GM12891 (cell line): ENCODE measurements at regions not wholly inside any gene's neighbourhood (a gene's known extent, or its start where the extent isn't known, plus 50 kb on each side); places are given as distances from the start of the nearest gene placed in this dataset.

Experiments
- PAX5 ChIP-seq: IDR thresholded peaks from 2 replicates; pipeline ENCODE4 v1.6.1; 2011; ENCODE audit warnings: low read length, moderate library complexity, mild to moderate bottlenecking; ENCODE audit not compliant: insufficient read depth, severe bottlenecking
- POLR2A ChIP-seq: IDR thresholded peaks from 2 replicates; pipeline ENCODE4 v1.6.1; 2011; ENCODE audit warnings: low read depth, low read length, control low read depth
- POLR2AphosphoS5 ChIP-seq: IDR thresholded peaks from 2 replicates; pipeline ENCODE4 v1.6.1; 2011; ENCODE audit warnings: low read depth, low read length, control low read depth
- SPI1 ChIP-seq: IDR thresholded peaks from 2 replicates; pipeline ENCODE4 v1.6.1; 2011; ENCODE audit warnings: low read depth, low read length, control low read depth
- TAF1 ChIP-seq: IDR thresholded peaks from 2 replicates; pipeline ENCODE4 v1.6.1; 2011; ENCODE audit warnings: low read depth, low read length, control low read depth

DNA sequence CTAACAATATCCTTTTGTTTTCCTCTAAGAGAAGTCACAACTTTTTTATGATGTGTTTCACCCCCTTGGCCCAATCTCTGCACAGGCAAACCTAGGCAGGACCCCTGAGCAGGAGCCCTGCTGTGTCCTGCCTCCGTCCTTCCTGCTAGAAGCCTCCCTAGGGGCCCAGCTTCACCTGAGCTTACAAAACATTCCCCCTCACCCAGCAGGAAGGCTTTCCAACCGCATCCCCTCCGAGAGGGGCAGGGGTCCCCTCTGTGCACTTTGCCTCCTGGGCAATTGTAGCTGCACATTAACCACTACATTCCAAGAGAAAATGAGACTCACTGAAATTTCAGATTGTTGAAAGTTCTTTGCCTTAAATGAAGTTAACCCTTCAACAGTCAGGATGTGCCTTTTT lies 176.2 kb downstream of the IRX2 start:
- TF ChIP-seq POLR2A, result no peak
- no peak for TF ChIP-seq POLR2AphosphoS5
- no peak for TF ChIP-seq PAX5
- no peak for TF ChIP-seq TAF1
- no peak for TF ChIP-seq SPI1
